WTC11 (cell line): ENCODE measurements at regions not wholly inside any gene's neighbourhood (a gene's known extent, or its start where the extent isn't known, plus 50 kb on each side); places are given as distances from the start of the nearest gene placed in this dataset.

ENCODE experiments used
- ATAC-seq: fragments of 200-7000 bp; cut with Tn5 transposase; 2 replicates; pipeline ENCODE4 v1.10.0; 2021; ENCODE audit warnings: mild to moderate bottlenecking, moderate library complexity
- CTCF ChIA-PET: fragments of 300-600 bp; sonication (Branson Sonifier 250); formaldehyde crosslinking; loops from one replicate; lab custom pipeline; 2021; ENCODE audit warnings: antibody characterized with exemption; lab: Charles Lee
- POLR2A ChIA-PET: fragments of 350-600 bp; sonication (Branson Sonifier 250); formaldehyde crosslinking; loops from one replicate; lab custom pipeline; 2021; ENCODE audit warnings: antibody characterized with exemption; lab: Charles Lee
- DNase-seq: peaks from one replicate; pipeline ENCODE4 v3.0.0; 2021; ENCODE audit warnings: low spot score
- H3K27ac Mint-ChIP-seq: 2 replicates; pipeline ENCODE4 v1.8.0; 2021; ENCODE audit warnings: mixed read lengths
- H3K27me3 Mint-ChIP-seq: 2 replicates; pipeline ENCODE4 v1.8.0; 2021; ENCODE audit warnings: low read depth, mild to moderate bottlenecking, moderate library complexity, mixed read lengths
- H3K36me3 Mint-ChIP-seq: 2 replicates; pipeline ENCODE4 v1.8.0; 2021; ENCODE audit warnings: mixed read lengths
- H3K4me1 Mint-ChIP-seq: 2 replicates; pipeline ENCODE4 v1.8.0; 2022; ENCODE audit warnings: mixed read lengths
- H3K4me3 Mint-ChIP-seq: 2 replicates; pipeline ENCODE4 v1.8.0; 2021; ENCODE audit warnings: mild to moderate bottlenecking, moderate library complexity, mixed read lengths
- H3K9me3 Mint-ChIP-seq: 2 replicates; pipeline ENCODE4 v1.8.0; 2021; ENCODE audit warnings: mixed read lengths
- CREB1 ChIP-seq: sonication (generic); formaldehyde crosslinking; IDR thresholded peaks from 2 replicates; pipeline ENCODE4 v1.8.0; 2023; ENCODE audit warnings: mild to moderate bottlenecking, missing genetic modification reagents
- ESRRA ChIP-seq: sonication (generic); formaldehyde crosslinking; IDR thresholded peaks from 2 replicates; pipeline ENCODE4 v1.8.1; 2022; ENCODE audit warnings: mild to moderate bottlenecking, missing genetic modification reagents, borderline replicate concordance
- FOXP1 ChIP-seq: sonication (generic); formaldehyde crosslinking; IDR thresholded peaks from 2 replicates; pipeline ENCODE4 v1.8.0; 2022; ENCODE audit warnings: missing genetic modification reagents, mild to moderate bottlenecking, moderate library complexity, borderline replicate concordance
- NFYB ChIP-seq: sonication (generic); formaldehyde crosslinking; conservative IDR thresholded peaks from 2 replicates; pipeline ENCODE4 v1.8.0; 2022; ENCODE audit warnings: low read depth, missing genetic modification reagents
- NR1H2 ChIP-seq: sonication (generic); formaldehyde crosslinking; IDR thresholded peaks from 2 replicates; pipeline ENCODE4 v1.9.0; 2021; ENCODE audit warnings: mild to moderate bottlenecking, moderate library complexity, missing genetic modification reagents
- PRRX2 ChIP-seq: fragments of 250-450 bp; sonication (Bioruptor Pico); IDR thresholded peaks from 2 replicates; pipeline ENCODE4 v1.8.0; 2021; ENCODE audit warnings: mild to moderate bottlenecking
- TCF7 ChIP-seq: sonication (generic); formaldehyde crosslinking; IDR thresholded peaks from 2 replicates; pipeline ENCODE4 v1.8.0; 2022; ENCODE audit warnings: mild to moderate bottlenecking, low read depth, missing genetic modification reagents, moderate library complexity
- USF1 ChIP-seq: sonication (generic); formaldehyde crosslinking; IDR thresholded peaks from 2 replicates; pipeline ENCODE4 v1.8.0; 2022; ENCODE audit warnings: mild to moderate bottlenecking, missing genetic modification reagents
- ZNF396 ChIP-seq: fragments of 250-450 bp; sonication (Bioruptor Pico); IDR thresholded peaks from 2 replicates; pipeline ENCODE4 v1.8.0; 2021; ENCODE audit warnings: mild to moderate bottlenecking, moderate library complexity, borderline replicate concordance
- ZNF423 ChIP-seq: fragments of 250-450 bp; sonication (Bioruptor Pico); IDR thresholded peaks from 2 replicates; pipeline ENCODE4 v2.1.2; 2022; ENCODE audit warnings: mild to moderate bottlenecking, moderate library complexity
- ZNF425 ChIP-seq: fragments of 250-450 bp; sonication (Bioruptor Pico); conservative IDR thresholded peaks from 2 replicates; pipeline ENCODE4 v1.9.0; 2021; ENCODE audit warnings: mild to moderate bottlenecking
- TF ChIP-seq, protein P1 (sequence below): sonication (generic); formaldehyde crosslinking; IDR thresholded peaks from 2 replicates; pipeline ENCODE4 v1.8.0; 2023; ENCODE audit warnings: mild to moderate bottlenecking, missing genetic modification reagents
- TF ChIP-seq, protein P2 (sequence below): fragments of 250-450 bp; sonication (Bioruptor Pico); IDR thresholded peaks from 2 replicates; pipeline ENCODE4 v1.9.0; 2021; ENCODE audit warnings: mild to moderate bottlenecking
- TF ChIP-seq, protein P3 (sequence below): sonication (generic); formaldehyde crosslinking; conservative IDR thresholded peaks from 2 replicates; pipeline ENCODE4 v1.8.1; 2023; ENCODE audit warnings: mild to moderate bottlenecking, low read depth, missing genetic modification reagents, moderate library complexity
- TF ChIP-seq, protein P4 (sequence below): sonication (generic); formaldehyde crosslinking; IDR thresholded peaks from 2 replicates; pipeline ENCODE4 v1.8.0; 2023; ENCODE audit warnings: missing genetic modification reagents, mild to moderate bottlenecking, borderline replicate concordance
- TF ChIP-seq, protein P5 (sequence below): fragments of 250-450 bp; sonication (Bioruptor Pico); IDR thresholded peaks from 2 replicates; pipeline ENCODE4 v1.9.0; 2021; ENCODE audit warnings: mild to moderate bottlenecking

- Mint-ChIP-seq H3K4me1 (no peaks in the 10 kb centered on the region), H3K27me3 (peaks cover 4% of the 10 kb centered on the region), H3K4me3 (no peak overlapping the region), H3K27ac (no peak overlapping the region), H3K9me3 (peaks cover 55% of the 10 kb centered on the region), H3K36me3 (peaks cover 37% of the 10 kb centered on the region)
- no peak for DNase-seq
- ChIA-PET POLR2A (no interaction called here), CTCF (no interaction called here)
- no peak for ATAC-seq
- TF ChIP-seq PRRX2 (CRISPR knock-in tag) = no peak
- TF ChIP-seq FOXP1 (CRISPR knock-in tag) = no peak
- TF ChIP-seq ZNF423 (CRISPR knock-in tag) = no peak
- TF ChIP-seq, protein P1, sequence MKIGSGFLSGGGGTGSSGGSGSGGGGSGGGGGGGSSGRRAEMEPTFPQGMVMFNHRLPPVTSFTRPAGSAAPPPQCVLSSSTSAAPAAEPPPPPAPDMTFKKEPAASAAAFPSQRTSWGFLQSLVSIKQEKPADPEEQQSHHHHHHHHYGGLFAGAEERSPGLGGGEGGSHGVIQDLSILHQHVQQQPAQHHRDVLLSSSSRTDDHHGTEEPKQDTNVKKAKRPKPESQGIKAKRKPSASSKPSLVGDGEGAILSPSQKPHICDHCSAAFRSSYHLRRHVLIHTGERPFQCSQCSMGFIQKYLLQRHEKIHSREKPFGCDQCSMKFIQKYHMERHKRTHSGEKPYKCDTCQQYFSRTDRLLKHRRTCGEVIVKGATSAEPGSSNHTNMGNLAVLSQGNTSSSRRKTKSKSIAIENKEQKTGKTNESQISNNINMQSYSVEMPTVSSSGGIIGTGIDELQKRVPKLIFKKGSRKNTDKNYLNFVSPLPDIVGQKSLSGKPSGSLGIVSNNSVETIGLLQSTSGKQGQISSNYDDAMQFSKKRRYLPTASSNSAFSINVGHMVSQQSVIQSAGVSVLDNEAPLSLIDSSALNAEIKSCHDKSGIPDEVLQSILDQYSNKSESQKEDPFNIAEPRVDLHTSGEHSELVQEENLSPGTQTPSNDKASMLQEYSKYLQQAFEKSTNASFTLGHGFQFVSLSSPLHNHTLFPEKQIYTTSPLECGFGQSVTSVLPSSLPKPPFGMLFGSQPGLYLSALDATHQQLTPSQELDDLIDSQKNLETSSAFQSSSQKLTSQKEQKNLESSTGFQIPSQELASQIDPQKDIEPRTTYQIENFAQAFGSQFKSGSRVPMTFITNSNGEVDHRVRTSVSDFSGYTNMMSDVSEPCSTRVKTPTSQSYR (CRISPR knock-in tag) = no peak
- TF ChIP-seq, protein P2, sequence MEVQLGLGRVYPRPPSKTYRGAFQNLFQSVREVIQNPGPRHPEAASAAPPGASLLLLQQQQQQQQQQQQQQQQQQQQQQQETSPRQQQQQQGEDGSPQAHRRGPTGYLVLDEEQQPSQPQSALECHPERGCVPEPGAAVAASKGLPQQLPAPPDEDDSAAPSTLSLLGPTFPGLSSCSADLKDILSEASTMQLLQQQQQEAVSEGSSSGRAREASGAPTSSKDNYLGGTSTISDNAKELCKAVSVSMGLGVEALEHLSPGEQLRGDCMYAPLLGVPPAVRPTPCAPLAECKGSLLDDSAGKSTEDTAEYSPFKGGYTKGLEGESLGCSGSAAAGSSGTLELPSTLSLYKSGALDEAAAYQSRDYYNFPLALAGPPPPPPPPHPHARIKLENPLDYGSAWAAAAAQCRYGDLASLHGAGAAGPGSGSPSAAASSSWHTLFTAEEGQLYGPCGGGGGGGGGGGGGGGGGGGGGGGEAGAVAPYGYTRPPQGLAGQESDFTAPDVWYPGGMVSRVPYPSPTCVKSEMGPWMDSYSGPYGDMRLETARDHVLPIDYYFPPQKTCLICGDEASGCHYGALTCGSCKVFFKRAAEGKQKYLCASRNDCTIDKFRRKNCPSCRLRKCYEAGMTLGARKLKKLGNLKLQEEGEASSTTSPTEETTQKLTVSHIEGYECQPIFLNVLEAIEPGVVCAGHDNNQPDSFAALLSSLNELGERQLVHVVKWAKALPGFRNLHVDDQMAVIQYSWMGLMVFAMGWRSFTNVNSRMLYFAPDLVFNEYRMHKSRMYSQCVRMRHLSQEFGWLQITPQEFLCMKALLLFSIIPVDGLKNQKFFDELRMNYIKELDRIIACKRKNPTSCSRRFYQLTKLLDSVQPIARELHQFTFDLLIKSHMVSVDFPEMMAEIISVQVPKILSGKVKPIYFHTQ = no peak
- no peak for TF ChIP-seq ZNF396 (CRISPR knock-in tag)
- TF ChIP-seq, protein P3, sequence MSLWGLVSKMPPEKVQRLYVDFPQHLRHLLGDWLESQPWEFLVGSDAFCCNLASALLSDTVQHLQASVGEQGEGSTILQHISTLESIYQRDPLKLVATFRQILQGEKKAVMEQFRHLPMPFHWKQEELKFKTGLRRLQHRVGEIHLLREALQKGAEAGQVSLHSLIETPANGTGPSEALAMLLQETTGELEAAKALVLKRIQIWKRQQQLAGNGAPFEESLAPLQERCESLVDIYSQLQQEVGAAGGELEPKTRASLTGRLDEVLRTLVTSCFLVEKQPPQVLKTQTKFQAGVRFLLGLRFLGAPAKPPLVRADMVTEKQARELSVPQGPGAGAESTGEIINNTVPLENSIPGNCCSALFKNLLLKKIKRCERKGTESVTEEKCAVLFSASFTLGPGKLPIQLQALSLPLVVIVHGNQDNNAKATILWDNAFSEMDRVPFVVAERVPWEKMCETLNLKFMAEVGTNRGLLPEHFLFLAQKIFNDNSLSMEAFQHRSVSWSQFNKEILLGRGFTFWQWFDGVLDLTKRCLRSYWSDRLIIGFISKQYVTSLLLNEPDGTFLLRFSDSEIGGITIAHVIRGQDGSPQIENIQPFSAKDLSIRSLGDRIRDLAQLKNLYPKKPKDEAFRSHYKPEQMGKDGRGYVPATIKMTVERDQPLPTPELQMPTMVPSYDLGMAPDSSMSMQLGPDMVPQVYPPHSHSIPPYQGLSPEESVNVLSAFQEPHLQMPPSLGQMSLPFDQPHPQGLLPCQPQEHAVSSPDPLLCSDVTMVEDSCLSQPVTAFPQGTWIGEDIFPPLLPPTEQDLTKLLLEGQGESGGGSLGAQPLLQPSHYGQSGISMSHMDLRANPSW (CRISPR knock-in tag) = no peak
- no peak for TF ChIP-seq USF1 (CRISPR knock-in tag)
Observed at GRCh38 chr13:34085204-34085603, 267.3 kb downstream of the RFC3 start.

- ATAC-seq (no peak), DNase-seq (no peak)
- Mint-ChIP-seq H3K4me3 (no peak overlapping the region), H3K36me3 (peaks cover 37% of the 10 kb centered on the region), H3K4me1 (no peaks in the 10 kb centered on the region), H3K27ac (no peak overlapping the region), H3K9me3 (peaks cover 55% of the 10 kb centered on the region), H3K27me3 (peaks cover 4% of the 10 kb centered on the region)
- POLR2A ChIA-PET = no interaction called here
- CTCF ChIA-PET = no interaction called here
- TF ChIP-seq ZNF423 (CRISPR knock-in tag) = no peak
Observed at GRCh38 chr13:34086281-34086680, 268.3 kb downstream of the RFC3 start.

DNA sequence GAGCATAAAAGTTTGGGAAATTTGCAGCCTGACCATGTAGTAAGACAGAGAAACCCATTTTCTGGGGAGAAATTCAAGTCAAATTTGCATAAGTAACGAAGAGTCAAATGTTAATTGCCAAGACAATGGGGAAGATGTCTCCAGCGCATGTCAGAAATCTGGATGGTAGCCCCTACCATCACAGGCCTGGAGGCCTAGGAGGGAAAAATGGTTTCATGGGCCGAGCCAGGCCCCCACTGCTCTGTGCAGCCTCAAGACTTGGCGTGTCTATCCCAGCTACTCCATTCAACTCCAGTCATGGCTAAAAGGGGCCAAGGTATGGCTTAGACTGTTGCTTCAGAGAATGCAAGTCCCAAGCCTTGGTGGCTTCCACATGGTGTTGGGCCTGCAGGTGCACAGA, 269.8 kb downstream of the RFC3 start:
- Mint-ChIP-seq H3K27ac (no peak overlapping the region), H3K4me3 (no peak overlapping the region), H3K9me3 (peaks cover 55% of the 10 kb centered on the region), H3K27me3 (peaks cover 4% of the 10 kb centered on the region), H3K4me1 (no peaks in the 10 kb centered on the region), H3K36me3 (peaks cover 37% of the 10 kb centered on the region)
- ATAC-seq (no peak), DNase-seq (no peak)
- ChIA-PET POLR2A (no interaction called here), CTCF (no interaction called here)
- TF ChIP-seq NR1H2 (no peak), ESRRA (CRISPR knock-in tag) (no peak), NFYB (CRISPR knock-in tag) (no peak), TCF7 (CRISPR knock-in tag) (no peak), ZNF425 (CRISPR knock-in tag) (no peak), CREB1 (CRISPR knock-in tag) (no peak)
- TF ChIP-seq, protein P4, sequence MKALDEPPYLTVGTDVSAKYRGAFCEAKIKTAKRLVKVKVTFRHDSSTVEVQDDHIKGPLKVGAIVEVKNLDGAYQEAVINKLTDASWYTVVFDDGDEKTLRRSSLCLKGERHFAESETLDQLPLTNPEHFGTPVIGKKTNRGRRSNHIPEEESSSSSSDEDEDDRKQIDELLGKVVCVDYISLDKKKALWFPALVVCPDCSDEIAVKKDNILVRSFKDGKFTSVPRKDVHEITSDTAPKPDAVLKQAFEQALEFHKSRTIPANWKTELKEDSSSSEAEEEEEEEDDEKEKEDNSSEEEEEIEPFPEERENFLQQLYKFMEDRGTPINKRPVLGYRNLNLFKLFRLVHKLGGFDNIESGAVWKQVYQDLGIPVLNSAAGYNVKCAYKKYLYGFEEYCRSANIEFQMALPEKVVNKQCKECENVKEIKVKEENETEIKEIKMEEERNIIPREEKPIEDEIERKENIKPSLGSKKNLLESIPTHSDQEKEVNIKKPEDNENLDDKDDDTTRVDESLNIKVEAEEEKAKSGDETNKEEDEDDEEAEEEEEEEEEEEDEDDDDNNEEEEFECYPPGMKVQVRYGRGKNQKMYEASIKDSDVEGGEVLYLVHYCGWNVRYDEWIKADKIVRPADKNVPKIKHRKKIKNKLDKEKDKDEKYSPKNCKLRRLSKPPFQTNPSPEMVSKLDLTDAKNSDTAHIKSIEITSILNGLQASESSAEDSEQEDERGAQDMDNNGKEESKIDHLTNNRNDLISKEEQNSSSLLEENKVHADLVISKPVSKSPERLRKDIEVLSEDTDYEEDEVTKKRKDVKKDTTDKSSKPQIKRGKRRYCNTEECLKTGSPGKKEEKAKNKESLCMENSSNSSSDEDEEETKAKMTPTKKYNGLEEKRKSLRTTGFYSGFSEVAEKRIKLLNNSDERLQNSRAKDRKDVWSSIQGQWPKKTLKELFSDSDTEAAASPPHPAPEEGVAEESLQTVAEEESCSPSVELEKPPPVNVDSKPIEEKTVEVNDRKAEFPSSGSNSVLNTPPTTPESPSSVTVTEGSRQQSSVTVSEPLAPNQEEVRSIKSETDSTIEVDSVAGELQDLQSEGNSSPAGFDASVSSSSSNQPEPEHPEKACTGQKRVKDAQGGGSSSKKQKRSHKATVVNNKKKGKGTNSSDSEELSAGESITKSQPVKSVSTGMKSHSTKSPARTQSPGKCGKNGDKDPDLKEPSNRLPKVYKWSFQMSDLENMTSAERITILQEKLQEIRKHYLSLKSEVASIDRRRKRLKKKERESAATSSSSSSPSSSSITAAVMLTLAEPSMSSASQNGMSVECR = no peak
- TF ChIP-seq, protein P5, sequence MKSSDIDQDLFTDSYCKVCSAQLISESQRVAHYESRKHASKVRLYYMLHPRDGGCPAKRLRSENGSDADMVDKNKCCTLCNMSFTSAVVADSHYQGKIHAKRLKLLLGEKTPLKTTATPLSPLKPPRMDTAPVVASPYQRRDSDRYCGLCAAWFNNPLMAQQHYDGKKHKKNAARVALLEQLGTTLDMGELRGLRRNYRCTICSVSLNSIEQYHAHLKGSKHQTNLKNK (CRISPR knock-in tag) = no peak
